IMR-90 (cell line): ENCODE measurements at regions not wholly inside any gene's neighbourhood (a gene's known extent, or its start where the extent isn't known, plus 50 kb on each side); places are given as distances from the start of the nearest gene placed in this dataset.

Experiments
- ATAC-seq: fragments of 200-7000 bp; cut with Tn5 transposase; 2 replicates; pipeline ENCODE4 v1.9.1; 2020; ENCODE audit warnings: low read depth, mild to moderate bottlenecking, moderate library complexity
- BruUV-seq: library from RNA; stranded (reverse); fragments of 400-500 nt; replicated peaks from 2 replicates; lab custom pipeline; 2021; lab: Mats Ljungman, UMichigan
- CTCF ChIA-PET: fragments of 300-600 bp; formaldehyde crosslinking; extraction: SDS; loops from one replicate; lab custom pipeline; 2021; ENCODE audit warnings: antibody characterized with exemption; lab: Yijun Ruan, JAX
- POLR2A ChIA-PET: fragments of 300-600 bp; sonication (Branson Sonifier 250); formaldehyde crosslinking; loops from one replicate; lab custom pipeline; 2022; ENCODE audit warnings: antibody characterized with exemption; ENCODE audit not compliant: unreplicated experiment; lab: Charles Lee
- DNase-seq: peaks from one replicate; pipeline ENCODE4 v3.0.0; 2013
- H2AFZ ChIP-seq: replicated peaks from 2 replicates; pipeline ENCODE3; 2013; ENCODE audit warnings: low read length, mild to moderate bottlenecking; ENCODE audit not compliant: poor library complexity
- H2AK5ac ChIP-seq: 2 replicates; pipeline ENCODE4 v1.6.1; 2013; ENCODE audit warnings: low read depth, low read length, inconsistent platforms
- H2AK9ac ChIP-seq: replicated peaks from 2 replicates; pipeline ENCODE3; 2013; ENCODE audit warnings: mild to moderate bottlenecking, low read depth, low read length, moderate library complexity; ENCODE audit not compliant: poor library complexity
- H2BK120ac ChIP-seq: 2 replicates; pipeline ENCODE4 v1.6.1; 2013; ENCODE audit warnings: low read depth, low read length, inconsistent platforms
- H2BK15ac ChIP-seq: 3 replicates; pipeline ENCODE4 v1.6.1; 2013; ENCODE audit warnings: low read depth, low read length, inconsistent platforms
- H2BK20ac ChIP-seq: 2 replicates; pipeline ENCODE4 v1.6.1; 2013; ENCODE audit warnings: low read depth, mild to moderate bottlenecking, inconsistent platforms, low read length, moderate library complexity
- H2BK5ac ChIP-seq: 2 replicates; pipeline ENCODE4 v1.6.1; 2013; ENCODE audit warnings: mild to moderate bottlenecking, low read depth, low read length, inconsistent platforms; ENCODE audit not compliant: poor library complexity, severe bottlenecking
- H3K14ac ChIP-seq: replicated peaks from 2 replicates; pipeline ENCODE4 v1.6.1; 2013; ENCODE audit warnings: low read depth, low read length, inconsistent platforms
- H3K18ac ChIP-seq: 2 replicates; pipeline ENCODE4 v1.6.1; 2013; ENCODE audit warnings: low read depth, low read length, control low read depth
- H3K23ac ChIP-seq: 2 replicates; pipeline ENCODE4 v1.6.1; 2013; ENCODE audit warnings: low read depth, low read length, inconsistent platforms
- H3K27ac ChIP-seq: 2 replicates; pipeline ENCODE4 v1.5.1; 2013; ENCODE audit warnings: mild to moderate bottlenecking, control low read depth, low read length; ENCODE audit not compliant: insufficient read depth
- H3K27me3 ChIP-seq: 2 replicates; pipeline ENCODE4 v1.6.1; 2013; ENCODE audit warnings: low read length; ENCODE audit not compliant: control insufficient read depth, insufficient read depth
- H3K36me3 ChIP-seq: 2 replicates; pipeline ENCODE4 v1.6.1; 2013; ENCODE audit warnings: low read length, mixed read lengths; ENCODE audit not compliant: control insufficient read depth, insufficient read depth
- H3K4ac ChIP-seq: 2 replicates; pipeline ENCODE4 v1.6.1; 2013; ENCODE audit warnings: low read depth, low read length, inconsistent platforms
- H3K4me1 ChIP-seq: 2 replicates; pipeline ENCODE4 v1.6.1; 2013; ENCODE audit warnings: low read length, mixed read lengths; ENCODE audit not compliant: control insufficient read depth, insufficient read depth
- H3K4me2 ChIP-seq: 2 replicates; pipeline ENCODE4 v1.6.1; 2013; ENCODE audit warnings: low read depth, mild to moderate bottlenecking, control low read depth, low read length, moderate library complexity
- H3K4me3 ChIP-seq: 2 replicates; pipeline ENCODE4 v1.5.1; 2013; ENCODE audit warnings: low read depth, mild to moderate bottlenecking, control low read depth, low read length, moderate library complexity; ENCODE audit not compliant: insufficient read depth
- H3K56ac ChIP-seq: 2 replicates; pipeline ENCODE4 v1.6.1; 2013; ENCODE audit warnings: low read length, inconsistent platforms; ENCODE audit not compliant: insufficient read depth; ENCODE audit errors: extremely low read depth
- H3K79me1 ChIP-seq, 2 experiments: 2 replicates each; pipeline ENCODE4 v1.6.1; 2013; ENCODE audit warnings: low read length in 2 of 2, inconsistent platforms in 1 of 2, low read depth in 1 of 2
- H3K9ac ChIP-seq: 2 replicates; pipeline ENCODE4 v1.6.1; 2013; ENCODE audit warnings: low read depth, low read length, control low read depth
- H3K9me1 ChIP-seq: 2 replicates; pipeline ENCODE4 v1.6.1; 2013; ENCODE audit warnings: low read length, inconsistent platforms; ENCODE audit not compliant: insufficient read depth
- H3K9me3 ChIP-seq: 2 replicates; pipeline ENCODE4 v1.6.1; 2013; ENCODE audit warnings: low read length; ENCODE audit not compliant: control insufficient read depth, insufficient read depth
- H4K20me1 ChIP-seq: 2 replicates; pipeline ENCODE4 v1.6.1; 2013; ENCODE audit warnings: low read length, inconsistent platforms; ENCODE audit not compliant: insufficient read depth
- H4K5ac ChIP-seq: 2 replicates; pipeline ENCODE4 v1.6.1; 2013; ENCODE audit warnings: mild to moderate bottlenecking, low read depth, low read length, control low read depth
- H4K8ac ChIP-seq, 2 experiments: 2 replicates each; pipeline ENCODE4 v1.6.1; 2013; ENCODE audit warnings: low read depth in 2 of 2, low read length in 2 of 2, control low read depth in 1 of 2, inconsistent platforms in 1 of 2
- H4K91ac ChIP-seq: 2 replicates; pipeline ENCODE4 v1.6.1; 2013; ENCODE audit warnings: low read depth, low read length, inconsistent platforms; ENCODE audit not compliant: insufficient read depth
- BHLHE40 ChIP-seq: fragments of 150-350 bp; IDR thresholded peaks from 2 replicates; pipeline ENCODE4 v1.6.1; 2016; ENCODE audit warnings: mild to moderate bottlenecking, low read depth, low read length
- CEBPB ChIP-seq: IDR thresholded peaks from 2 replicates; pipeline ENCODE4 v1.6.1; 2012; ENCODE audit warnings: low read depth, low read length, improper control_type of control experiment
- CHD1 ChIP-seq: IDR thresholded peaks from 2 replicates; pipeline ENCODE4 v1.6.1; 2012; ENCODE audit warnings: low read depth, low read length, improper control_type of control experiment
- ELK1 ChIP-seq: fragments of 150-350 bp; IDR thresholded peaks from 2 replicates; pipeline ENCODE4 v1.6.1; 2016; ENCODE audit warnings: low read depth, mild to moderate bottlenecking, low read length, moderate library complexity, borderline replicate concordance
- FOS ChIP-seq: fragments of 150-350 bp; IDR thresholded peaks from 2 replicates; pipeline ENCODE4 v1.6.1; 2016; ENCODE audit warnings: low read depth, low read length
- MAFK ChIP-seq: IDR thresholded peaks from 2 replicates; pipeline ENCODE4 v1.6.1; 2012; ENCODE audit warnings: low read depth, low read length, improper control_type of control experiment
- MAZ ChIP-seq: IDR thresholded peaks from 2 replicates; pipeline ENCODE4 v1.6.1; 2012; ENCODE audit warnings: low read depth, mild to moderate bottlenecking, low read length, improper control_type of control experiment, moderate library complexity, borderline replicate concordance
- MXI1 ChIP-seq: IDR thresholded peaks from 2 replicates; pipeline ENCODE4 v1.6.1; 2012; ENCODE audit warnings: low read depth, mild to moderate bottlenecking, low read length, moderate library complexity, borderline replicate concordance
- NFE2L2 ChIP-seq: fragments of 150-350 bp; IDR thresholded peaks from 2 replicates; pipeline ENCODE4 v1.6.1; 2016; ENCODE audit warnings: low read depth, mild to moderate bottlenecking, low read length
- RCOR1 ChIP-seq: IDR thresholded peaks from 2 replicates; pipeline ENCODE4 v1.6.1; 2012; ENCODE audit warnings: mild to moderate bottlenecking, low read length, improper control_type of control experiment; ENCODE audit not compliant: insufficient replicate concordance
- RFX5 ChIP-seq: IDR thresholded peaks from 2 replicates; pipeline ENCODE4 v1.8.0; 2012; ENCODE audit warnings: low read depth, mild to moderate bottlenecking, low read length, moderate library complexity
- SMC3 ChIP-seq: fragments of 150-350 bp; IDR thresholded peaks from 2 replicates; pipeline ENCODE4 v1.6.1; 2016; ENCODE audit warnings: low read depth, mild to moderate bottlenecking, antibody characterized with exemption, low read length, moderate library complexity
- USF2 ChIP-seq: fragments of 150-350 bp; IDR thresholded peaks from 2 replicates; pipeline ENCODE4 v1.6.1; 2017; ENCODE audit warnings: mild to moderate bottlenecking, antibody characterized with exemption, low read length, low read depth
- WGBS, 2 experiments: methylation state at CpG; one replicate each; pipeline versions ENCODE4 v1.1.5 to v1.1.7; 2013; ENCODE audit warnings: missing lambda C conversion rate in 2 of 2; ENCODE audit not compliant: insufficient read length in 1 of 2; ENCODE audit errors: extremely low coverage in 2 of 2; 5-methylcytosine and 5-hydroxymethylcytosine counted together
- dilution Hi-C: fragments of 300-500 bp; cut with HindIII; formaldehyde crosslinking; loops from one replicate; pipeline ENCODE4 v1.14.3; 2018; ENCODE audit warnings: low sequenced_read_pairs; ENCODE audit not compliant: unreplicated experiment
- in situ Hi-C: fragments of 300-500 bp; cut with MboI; formaldehyde crosslinking; loops from 3 replicates; pipeline ENCODE4 v1.14.3; 2019; ENCODE audit warnings: low sequenced_read_pairs, inconsistent platforms, mixed read lengths
- intact Hi-C: fragments of 100-400 bp; cut with micrococcal nuclease; formaldehyde crosslinking; loops from 2 replicates; pipeline ENCODE4 v1.10.0; 2022

GRCh38 chr12:103012884-103013283 lies 55.4 kb downstream of the ASCL1 start:
- Histone ChIP-seq H2BK15ac (no peak overlapping the region), H2AK9ac (no peak overlapping the region), H3K4me1 (no peaks in the 10 kb centered on the region), H3K9ac (no peak overlapping the region), H4K20me1 (no peaks in the 10 kb centered on the region), H3K4me2 (no peak overlapping the region), H2BK120ac (no peak overlapping the region), H3K9me1 (no peaks in the 10 kb centered on the region), H3K36me3 (no peaks in the 10 kb centered on the region), H3K4me3 (no peak overlapping the region), H3K27me3 (no peaks in the 10 kb centered on the region), H3K9me3 (peaks cover 8% of the 10 kb centered on the region), H3K4ac (no peak overlapping the region), H4K91ac (no peak overlapping the region), H3K56ac (no peak overlapping the region), H2BK5ac (no peak overlapping the region), H3K14ac (no peak overlapping the region), H4K5ac (no peak overlapping the region), H3K27ac (no peak overlapping the region), H3K79me1 (no peaks in the 10 kb centered on the region), H2AK5ac (no peak overlapping the region), H3K23ac (no peak overlapping the region), H2AFZ (no peak overlapping the region), H2BK20ac (no peak overlapping the region), H3K18ac (no peak overlapping the region), H4K8ac (no peak overlapping the region)
- DNase-seq, result no peak
- intact Hi-C loops (no loop called here), dilution Hi-C loops (no loop called here), in situ Hi-C loops (no loop called here)
- TF ChIP-seq NFE2L2 (no peak), MAFK (no peak), MXI1 (no peak), SMC3 (no peak), CEBPB (no peak), ELK1 (no peak), USF2 (no peak), CHD1 (no peak), FOS (no peak), RFX5 (no peak), RCOR1 (no peak), BHLHE40 (no peak), MAZ (no peak)
- no peak for ATAC-seq
- BruUV-seq, result no TSS peak
- CTCF ChIA-PET, result no interaction called here
- POLR2A ChIA-PET, result no interaction called here
- WGBS, 2 experiments, result no CpG with 5 or more reads among the region's 8 CpGs
